ENCODE measurements at regions not wholly inside any gene's neighbourhood (a gene's known extent, or its start where the extent isn't known, plus 50 kb on each side); places are given as distances from the start of the nearest gene placed in this dataset.

DNA sequence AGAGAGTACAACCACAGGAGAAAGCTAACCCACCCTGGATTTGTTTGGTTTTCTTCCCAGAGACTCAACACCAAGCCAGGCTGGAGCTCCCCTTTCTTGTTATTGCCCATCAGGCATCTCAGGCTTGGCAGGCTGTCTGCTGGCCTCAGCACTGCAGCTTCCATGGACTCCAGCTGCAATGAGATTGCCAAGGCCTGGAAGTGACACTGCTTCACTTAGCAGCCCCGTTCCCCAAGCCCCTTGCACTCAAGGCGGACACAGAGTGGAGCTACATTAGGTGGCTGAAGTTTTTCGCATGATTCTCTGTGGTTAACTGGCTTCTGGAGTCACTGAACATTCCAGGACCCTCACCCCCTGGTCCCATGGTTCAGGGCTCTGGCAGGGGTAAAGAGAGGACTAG lies 163.1 kb upstream of the GDF10 start:
- no peaks in the 10 kb centered on the region for H3K4me1 ChIP-seq
- H3K9me3 ChIP-seq (replicated peaks) = no peaks in the 10 kb centered on the region
- intact Hi-C loops (cut with micrococcal nuclease) = no loop called here
- H3K36me3 ChIP-seq = no peaks in the 10 kb centered on the region
- H3K4me3 ChIP-seq = no peak overlapping the region
- H3K27ac ChIP-seq (replicated peaks) = no peak overlapping the region
- H3K27me3 ChIP-seq (ENCODE audit: low read depth) = peaks cover 9% of the 10 kb centered on the region
- TF ChIP-seq, protein P1, sequence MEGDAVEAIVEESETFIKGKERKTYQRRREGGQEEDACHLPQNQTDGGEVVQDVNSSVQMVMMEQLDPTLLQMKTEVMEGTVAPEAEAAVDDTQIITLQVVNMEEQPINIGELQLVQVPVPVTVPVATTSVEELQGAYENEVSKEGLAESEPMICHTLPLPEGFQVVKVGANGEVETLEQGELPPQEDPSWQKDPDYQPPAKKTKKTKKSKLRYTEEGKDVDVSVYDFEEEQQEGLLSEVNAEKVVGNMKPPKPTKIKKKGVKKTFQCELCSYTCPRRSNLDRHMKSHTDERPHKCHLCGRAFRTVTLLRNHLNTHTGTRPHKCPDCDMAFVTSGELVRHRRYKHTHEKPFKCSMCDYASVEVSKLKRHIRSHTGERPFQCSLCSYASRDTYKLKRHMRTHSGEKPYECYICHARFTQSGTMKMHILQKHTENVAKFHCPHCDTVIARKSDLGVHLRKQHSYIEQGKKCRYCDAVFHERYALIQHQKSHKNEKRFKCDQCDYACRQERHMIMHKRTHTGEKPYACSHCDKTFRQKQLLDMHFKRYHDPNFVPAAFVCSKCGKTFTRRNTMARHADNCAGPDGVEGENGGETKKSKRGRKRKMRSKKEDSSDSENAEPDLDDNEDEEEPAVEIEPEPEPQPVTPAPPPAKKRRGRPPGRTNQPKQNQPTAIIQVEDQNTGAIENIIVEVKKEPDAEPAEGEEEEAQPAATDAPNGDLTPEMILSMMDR (IDR thresholded peaks at IDR 0.05; ENCODE audit: borderline replicate concordance) = no peak
- no peak for DNase-seq

DNA sequence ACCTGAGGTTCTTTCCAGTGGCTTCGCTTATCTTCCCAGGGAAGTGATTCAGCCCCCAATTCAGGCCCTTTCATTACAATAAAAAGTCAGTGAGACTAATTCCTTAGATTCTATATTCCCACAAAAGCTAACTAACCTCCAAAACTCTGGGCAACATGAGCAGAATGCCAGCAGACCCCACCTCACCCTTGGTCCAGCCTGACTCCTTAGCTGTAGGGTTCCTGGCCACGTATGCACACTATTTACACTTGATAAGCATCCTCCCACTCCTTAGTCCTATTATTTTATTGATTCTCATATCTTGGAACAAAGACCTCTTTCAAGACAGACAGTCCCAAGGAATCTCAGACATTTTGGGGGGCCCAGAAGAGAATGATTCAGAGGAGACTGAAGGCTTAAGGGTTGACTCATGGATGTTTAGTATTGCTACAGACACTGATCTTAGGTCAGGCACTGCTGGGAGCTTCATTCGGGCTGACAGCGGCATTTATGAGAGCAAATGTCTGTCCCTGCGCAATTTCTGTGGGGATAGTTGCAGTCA lies 162.6 kb upstream of the GDF10 start:
- no peaks in the 10 kb centered on the region for H3K4me1 ChIP-seq
- no peaks in the 10 kb centered on the region for H3K36me3 ChIP-seq
- no peak overlapping the region for H3K4me3 ChIP-seq
- no peak overlapping the region for H3K27ac ChIP-seq (replicated peaks)
- H3K9me3 ChIP-seq (replicated peaks) = no peaks in the 10 kb centered on the region
- peaks cover 14% of the 10 kb centered on the region for H3K27me3 ChIP-seq (ENCODE audit: low read depth)
- intact Hi-C loops (cut with micrococcal nuclease) = no loop called here
- TF ChIP-seq, protein P1 (IDR thresholded peaks at IDR 0.05; ENCODE audit: borderline replicate concordance) = no peak
- DNase-seq = no peak

DNA sequence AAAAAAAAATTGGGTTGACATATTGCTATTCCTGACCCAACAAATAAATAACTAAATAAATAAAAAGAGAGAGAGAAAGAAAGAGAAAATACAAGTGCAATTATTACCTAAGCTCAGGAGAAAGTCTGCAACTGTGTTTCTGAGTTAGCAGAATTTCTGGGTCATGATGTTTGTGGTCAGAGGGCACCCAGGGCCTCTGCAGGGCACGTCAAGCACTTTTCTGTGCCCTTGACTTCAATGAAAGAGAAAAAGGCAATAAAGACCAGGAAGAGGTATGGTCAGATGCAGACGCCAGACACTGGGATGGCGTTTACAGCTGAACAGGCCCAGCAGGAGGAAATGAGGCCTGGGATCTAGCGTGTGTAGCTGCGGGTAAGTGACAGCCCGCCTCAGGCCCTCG lies 160.9 kb upstream of the GDF10 start:
- DNase-seq = no peak
- Histone ChIP-seq H3K4me1 (no peaks in the 10 kb centered on the region), H3K27ac (replicated peaks) (no peak overlapping the region), H3K36me3 (no peaks in the 10 kb centered on the region), H3K9me3 (replicated peaks) (no peaks in the 10 kb centered on the region), H3K4me3 (no peak overlapping the region), H3K27me3 (ENCODE audit: low read depth) (peaks cover 24% of the 10 kb centered on the region)
- intact Hi-C loops (cut with micrococcal nuclease) = no loop called here
- TF ChIP-seq, protein P1 (IDR thresholded peaks at IDR 0.05; ENCODE audit: borderline replicate concordance) = no peak

DNA sequence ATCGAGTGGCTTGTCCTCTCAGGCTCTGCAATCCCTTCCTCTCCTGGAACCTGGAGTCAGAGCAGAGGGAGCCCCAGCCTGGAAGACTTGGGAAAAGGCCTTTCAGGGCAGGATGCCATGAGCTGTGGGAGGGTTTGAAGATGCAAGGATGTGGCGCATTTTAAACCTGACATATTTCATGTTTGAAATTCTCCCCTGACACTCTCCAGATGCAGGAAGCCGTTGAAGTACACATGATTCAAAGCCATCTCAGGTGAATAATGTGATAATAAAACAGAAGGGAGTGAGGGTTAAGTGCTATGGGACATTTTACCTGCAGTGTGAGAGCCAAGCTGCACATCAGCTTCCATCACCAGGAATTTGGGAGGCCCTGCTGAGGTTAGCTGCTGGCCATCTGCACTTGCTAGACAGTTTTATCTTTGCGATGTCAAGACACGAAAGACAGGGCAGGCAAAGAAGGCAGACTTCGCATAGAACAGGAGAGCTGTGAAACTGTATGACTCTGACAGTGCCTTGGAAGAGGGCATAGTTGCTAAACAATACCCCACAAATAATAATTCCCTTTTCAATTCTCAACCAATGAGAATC lies 159.1 kb upstream of the GDF10 start:
- Histone ChIP-seq H3K4me3 (no peak overlapping the region), H3K36me3 (no peaks in the 10 kb centered on the region), H3K9me3 (replicated peaks) (no peaks in the 10 kb centered on the region), H3K4me1 (no peaks in the 10 kb centered on the region), H3K27ac (replicated peaks) (no peak overlapping the region), H3K27me3 (ENCODE audit: low read depth) (peaks cover 24% of the 10 kb centered on the region)
- DNase-seq = no peak
- intact Hi-C loops (cut with micrococcal nuclease) = no loop called here
- TF ChIP-seq, protein P1 (IDR thresholded peaks at IDR 0.05; ENCODE audit: borderline replicate concordance) = no peak

DNA sequence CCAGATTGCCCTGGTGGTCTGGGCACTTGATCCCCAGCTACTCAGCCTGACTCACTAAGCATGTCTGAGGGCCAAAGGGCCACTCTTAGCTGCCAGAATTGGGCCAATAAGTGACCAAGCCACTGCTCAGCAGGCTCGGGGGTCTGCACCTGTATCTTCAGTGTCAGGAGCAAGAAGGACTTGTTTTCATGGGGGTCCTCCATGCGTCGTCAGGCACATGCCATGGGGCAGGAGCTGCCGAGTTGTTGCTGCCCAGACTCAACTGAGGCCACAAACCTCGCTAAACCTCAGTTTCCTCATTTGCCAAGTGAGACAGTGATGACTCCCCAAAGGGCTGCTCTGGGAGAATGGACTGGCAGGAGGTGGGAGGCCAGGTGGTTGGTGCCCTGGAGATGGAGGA lies 158.6 kb upstream of the GDF10 start:
- H3K4me3 ChIP-seq = no peak overlapping the region
- H3K27ac ChIP-seq (replicated peaks) = no peak overlapping the region
- TF ChIP-seq, protein P1 (IDR thresholded peaks at IDR 0.05; ENCODE audit: borderline replicate concordance) = no peak
- intact Hi-C loops (cut with micrococcal nuclease) = no loop called here
- no peaks in the 10 kb centered on the region for H3K9me3 ChIP-seq (replicated peaks)
- H3K36me3 ChIP-seq = no peaks in the 10 kb centered on the region
- peaks cover 24% of the 10 kb centered on the region for H3K27me3 ChIP-seq (ENCODE audit: low read depth)
- H3K4me1 ChIP-seq = no peaks in the 10 kb centered on the region
- DNase-seq = no peak

Measured in left ventricle myocardium inferior (tissue), 1 donor.